GM12891 (cell line): ENCODE measurements at regions not wholly inside any gene's neighbourhood (a gene's known extent, or its start where the extent isn't known, plus 50 kb on each side); places are given as distances from the start of the nearest gene placed in this dataset.

Source experiments
- PAX5 ChIP-seq: IDR thresholded peaks from 2 replicates; pipeline ENCODE4 v1.6.1; 2011; ENCODE audit warnings: low read length, moderate library complexity, mild to moderate bottlenecking; ENCODE audit not compliant: insufficient read depth, severe bottlenecking
- POLR2A ChIP-seq: IDR thresholded peaks from 2 replicates; pipeline ENCODE4 v1.6.1; 2011; ENCODE audit warnings: low read depth, low read length, control low read depth
- POLR2AphosphoS5 ChIP-seq: IDR thresholded peaks from 2 replicates; pipeline ENCODE4 v1.6.1; 2011; ENCODE audit warnings: low read depth, low read length, control low read depth
- SPI1 ChIP-seq: IDR thresholded peaks from 2 replicates; pipeline ENCODE4 v1.6.1; 2011; ENCODE audit warnings: low read depth, low read length, control low read depth
- TAF1 ChIP-seq: IDR thresholded peaks from 2 replicates; pipeline ENCODE4 v1.6.1; 2011; ENCODE audit warnings: low read depth, low read length, control low read depth

DNA sequence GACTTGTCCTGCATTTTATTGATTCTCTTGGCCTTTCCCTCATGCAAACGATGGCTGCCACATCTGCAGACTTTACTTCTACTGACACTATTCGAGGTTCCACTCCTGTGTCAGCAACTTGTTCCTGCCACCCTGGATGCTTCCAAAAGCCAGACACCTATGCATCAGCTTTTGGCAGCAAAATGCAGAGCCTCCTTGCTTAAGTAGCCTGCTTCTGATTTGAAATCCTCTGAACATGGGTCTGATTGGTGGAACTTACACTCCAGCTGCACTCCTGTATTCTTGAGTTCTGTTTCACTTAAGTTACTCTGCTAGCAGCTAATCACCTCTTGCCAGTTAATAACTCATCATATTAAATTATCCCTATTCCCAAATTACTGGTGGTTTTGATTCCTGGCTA lies 152.1 kb upstream of the FMN2 start:
- no peak for TF ChIP-seq POLR2A
- no peak for TF ChIP-seq TAF1
- TF ChIP-seq PAX5, result no peak
- TF ChIP-seq POLR2AphosphoS5, result no peak
- TF ChIP-seq SPI1, result no peak
